ENCODE measurements at regions not wholly inside any gene's neighbourhood (a gene's known extent, or its start where the extent isn't known, plus 50 kb on each side); places are given as distances from the start of the nearest gene placed in this dataset.
A peak's percentile ranks its signal among the peaks of the same experiment; 100 is the strongest.

DNA sequence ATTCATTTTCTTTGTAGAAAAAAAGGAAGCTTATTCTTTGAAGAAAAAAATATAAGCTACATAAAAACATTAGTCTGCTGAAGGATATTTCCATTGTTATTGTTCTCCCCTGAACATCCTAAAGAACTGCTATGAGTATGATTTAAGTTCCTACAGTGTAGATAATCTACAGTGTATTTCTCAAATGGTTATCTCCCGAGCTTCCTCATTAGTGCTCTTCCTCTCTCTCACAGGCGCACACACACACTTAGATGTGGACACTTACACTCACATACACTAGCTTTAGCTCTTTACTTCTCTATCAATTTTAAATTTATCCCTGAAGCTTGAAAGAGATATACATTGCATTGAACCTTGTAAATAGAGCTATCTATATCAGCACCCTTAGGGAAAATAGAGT, 681.0 kb downstream of the KCNJ3 start:
- Mint-ChIP-seq H3K27me3 (no peaks in the 10 kb centered on the region), H3K36me3 (ENCODE audit: low read depth) (no peaks in the 10 kb centered on the region), H3K9me3 (no peaks in the 10 kb centered on the region), H3K4me3 (no peak overlapping the region), H3K27ac (no peak overlapping the region), H3K4me1 (peaks cover 8% of the 10 kb centered on the region)
- DNase-seq = no peak
- intact Hi-C loops (cut with micrococcal nuclease) = loop anchor here (5.0 to 10.0 kb wide), 7 partner anchors 535 to 1813 kb away; partner anchors contain the start of gene NR4A2

DNA sequence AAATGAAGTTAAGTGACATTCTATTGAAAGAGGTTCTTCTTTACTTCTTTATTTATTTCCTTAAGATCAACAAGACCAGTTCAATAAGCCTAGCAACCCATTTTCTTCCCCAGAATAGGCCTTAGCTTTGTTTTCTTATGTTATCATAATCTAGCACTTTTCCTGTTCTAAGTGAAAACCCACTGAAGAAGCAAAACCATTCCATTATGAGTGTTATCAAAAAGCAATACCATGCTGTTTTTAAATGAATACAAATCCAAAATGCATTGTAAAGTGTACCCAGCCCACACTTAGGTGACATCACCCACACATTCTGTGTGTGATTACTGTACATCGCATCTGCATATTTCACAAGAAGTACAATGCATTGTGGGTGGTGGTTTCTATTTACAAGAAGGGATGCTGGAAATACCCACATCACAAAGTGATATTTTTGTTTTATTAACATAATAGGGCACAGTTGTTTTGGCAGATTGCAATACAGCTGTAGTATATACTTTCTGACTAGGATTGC, 679.5 kb downstream of the KCNJ3 start:
- Mint-ChIP-seq H3K4me3 (peak overlapping the region; percentile 3), H3K4me1 (peaks cover 8% of the 10 kb centered on the region), H3K36me3 (ENCODE audit: low read depth) (no peaks in the 10 kb centered on the region), H3K27ac (peak overlapping the region; percentile 66), H3K9me3 (no peaks in the 10 kb centered on the region), H3K27me3 (no peaks in the 10 kb centered on the region)
- DNase-seq = no peak
- intact Hi-C loops (cut with micrococcal nuclease) = loop anchor here (5.0 to 10.0 kb wide), 7 partner anchors 537 to 1814 kb away; partner anchors contain the start of gene NR4A2

DNA sequence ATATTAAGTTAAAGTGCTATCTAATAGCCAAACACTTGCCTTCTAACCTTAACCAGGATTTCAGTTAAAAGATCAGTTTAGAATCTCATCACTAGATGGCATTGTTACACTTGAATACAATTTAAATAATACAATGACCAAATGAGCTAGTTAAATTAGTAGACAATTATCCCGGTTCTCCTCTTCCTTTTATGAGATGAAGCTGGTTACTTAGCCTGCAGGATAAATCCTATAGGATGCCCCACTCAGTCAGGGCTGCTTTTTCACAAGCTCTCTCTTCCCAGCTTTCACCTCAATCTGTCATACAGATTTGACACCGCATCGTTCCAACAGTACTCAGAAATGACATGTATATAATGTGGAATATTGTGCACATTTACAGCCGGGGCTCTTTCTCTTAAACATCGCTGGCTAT, 678.8 kb downstream of the KCNJ3 start:
- peak overlapping the region; percentile 36 for H3K27ac Mint-ChIP-seq
- no peak for DNase-seq
- peaks cover 8% of the 10 kb centered on the region for H3K4me1 Mint-ChIP-seq
- no peaks in the 10 kb centered on the region for H3K27me3 Mint-ChIP-seq
- H3K4me3 Mint-ChIP-seq = no peak overlapping the region
- intact Hi-C loops (cut with micrococcal nuclease) = loop anchor here (5.0 to 10.0 kb wide), 7 partner anchors 538 to 1815 kb away; partner anchors contain the start of gene NR4A2
- no peaks in the 10 kb centered on the region for H3K36me3 Mint-ChIP-seq (ENCODE audit: low read depth)
- H3K9me3 Mint-ChIP-seq = no peaks in the 10 kb centered on the region

DNA sequence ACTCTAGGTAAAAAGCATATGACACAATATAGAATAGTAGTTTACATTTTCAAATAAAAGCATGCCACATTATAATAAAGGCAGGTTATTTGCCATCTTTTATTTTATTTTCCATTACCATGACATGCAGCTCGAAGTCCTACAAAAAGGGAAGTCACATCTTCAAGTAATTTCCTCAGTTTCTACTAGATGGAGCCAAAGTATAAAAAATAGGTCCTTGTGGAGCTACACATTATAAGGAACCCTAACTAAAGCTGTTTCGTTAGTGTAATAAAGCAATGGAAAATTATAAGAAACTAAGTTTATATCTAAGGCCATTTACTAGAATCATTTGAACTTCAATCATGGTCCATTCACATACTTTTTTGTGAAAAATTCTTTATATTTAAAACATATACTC, 674.5 kb downstream of the KCNJ3 start:
- Mint-ChIP-seq H3K27ac (no peak overlapping the region), H3K27me3 (no peaks in the 10 kb centered on the region), H3K4me3 (no peak overlapping the region), H3K4me1 (peaks cover 5% of the 10 kb centered on the region), H3K9me3 (no peaks in the 10 kb centered on the region), H3K36me3 (ENCODE audit: low read depth) (no peaks in the 10 kb centered on the region)
- DNase-seq = no peak
- intact Hi-C loops (cut with micrococcal nuclease) = loop anchor here (10.0 kb wide), 3 partner anchors 542 to 1682 kb away; no protein-coding TSS in a partner anchor

DNA sequence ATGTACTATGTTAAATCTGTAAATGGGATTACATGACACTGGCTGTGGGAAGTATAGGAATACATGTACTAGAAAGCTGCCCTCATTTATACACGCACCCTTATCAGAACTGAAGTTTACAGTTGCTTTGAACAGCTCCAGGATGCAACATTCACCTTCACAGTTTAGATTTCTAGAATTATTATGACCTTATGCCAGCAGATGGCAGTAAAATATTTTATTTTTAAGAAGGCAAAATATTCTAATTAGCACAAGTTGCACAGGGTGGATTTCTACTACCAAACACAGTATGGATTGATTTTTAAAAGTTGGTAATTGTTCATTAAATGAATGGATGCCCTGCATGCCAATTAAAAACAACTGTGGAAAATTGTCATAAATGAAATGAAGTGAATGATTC, 670.4 kb downstream of the KCNJ3 start:
- Mint-ChIP-seq H3K4me1 (no peaks in the 10 kb centered on the region), H3K36me3 (ENCODE audit: low read depth) (no peaks in the 10 kb centered on the region), H3K27ac (no peak overlapping the region), H3K27me3 (no peaks in the 10 kb centered on the region), H3K4me3 (no peak overlapping the region), H3K9me3 (no peaks in the 10 kb centered on the region)
- DNase-seq = no peak
- intact Hi-C loops (cut with micrococcal nuclease) = no loop called here

DNA sequence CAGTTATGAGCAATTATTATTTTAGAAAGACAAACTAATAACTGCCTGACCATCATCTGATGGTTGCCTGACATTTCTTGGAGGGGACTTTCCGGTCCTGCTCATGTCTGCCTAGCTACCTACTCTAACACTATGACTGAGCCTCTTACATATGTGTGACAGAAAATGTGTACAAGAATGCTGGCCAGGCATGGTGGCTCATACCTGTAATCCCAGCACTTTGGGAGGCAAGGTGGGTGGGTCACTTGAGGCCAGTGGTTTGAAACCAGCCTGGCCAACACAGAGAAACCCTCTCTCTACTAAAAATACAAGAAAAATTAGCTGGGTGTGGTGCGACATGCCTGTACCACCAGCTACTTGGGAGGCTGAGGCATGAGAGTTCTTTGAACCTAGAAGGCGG, 666.3 kb downstream of the KCNJ3 start:
- H3K4me1 Mint-ChIP-seq = no peaks in the 10 kb centered on the region
- intact Hi-C loops (cut with micrococcal nuclease) = no loop called here
- no peaks in the 10 kb centered on the region for H3K27me3 Mint-ChIP-seq
- DNase-seq = no peak
- H3K9me3 Mint-ChIP-seq = no peaks in the 10 kb centered on the region
- no peaks in the 10 kb centered on the region for H3K36me3 Mint-ChIP-seq (ENCODE audit: low read depth)
- H3K4me3 Mint-ChIP-seq = no peak overlapping the region
- H3K27ac Mint-ChIP-seq = no peak overlapping the region

- intact Hi-C loops (cut with micrococcal nuclease) = no loop called here
- H3K27ac Mint-ChIP-seq = no peak overlapping the region
- H3K36me3 Mint-ChIP-seq (ENCODE audit: low read depth) = no peaks in the 10 kb centered on the region
- H3K27me3 Mint-ChIP-seq = no peaks in the 10 kb centered on the region
- no peaks in the 10 kb centered on the region for H3K9me3 Mint-ChIP-seq
- no peak for DNase-seq
- no peak overlapping the region for H3K4me3 Mint-ChIP-seq
- H3K4me1 Mint-ChIP-seq = no peaks in the 10 kb centered on the region
Observed at GRCh38 chr2:155363349-155363888, 664.9 kb downstream of the KCNJ3 start.

GRCh38 chr2:155357172-155357571, 658.7 kb downstream of the KCNJ3 start:
- Mint-ChIP-seq H3K27ac (no peak overlapping the region), H3K9me3 (no peaks in the 10 kb centered on the region), H3K4me1 (no peaks in the 10 kb centered on the region), H3K36me3 (ENCODE audit: low read depth) (no peaks in the 10 kb centered on the region), H3K27me3 (no peaks in the 10 kb centered on the region), H3K4me3 (no peak overlapping the region)
- intact Hi-C loops (cut with micrococcal nuclease) = no loop called here
- DNase-seq = no peak

- Mint-ChIP-seq H3K4me3 (no peak overlapping the region), H3K9me3 (no peaks in the 10 kb centered on the region), H3K36me3 (ENCODE audit: low read depth) (no peaks in the 10 kb centered on the region)
Observed at GRCh38 chr2:155356250-155356649, 657.8 kb downstream of the KCNJ3 start.

GRCh38 chr2:155350783-155351580, 652.5 kb downstream of the KCNJ3 start:
- intact Hi-C loops (cut with micrococcal nuclease) = no loop called here
- Mint-ChIP-seq H3K9me3 (no peaks in the 10 kb centered on the region), H3K27me3 (no peaks in the 10 kb centered on the region), H3K27ac (no peak overlapping the region), H3K4me3 (no peak overlapping the region), H3K4me1 (no peaks in the 10 kb centered on the region), H3K36me3 (ENCODE audit: low read depth) (no peaks in the 10 kb centered on the region)
- DNase-seq = no peak

More at GRCh38 chr2:155356250-155356649, 657.8 kb downstream of the KCNJ3 start:
- no peak for DNase-seq
- H3K27me3 Mint-ChIP-seq = no peaks in the 10 kb centered on the region
- intact Hi-C loops (cut with micrococcal nuclease) = no loop called here
- H3K27ac Mint-ChIP-seq = no peak overlapping the region
- no peaks in the 10 kb centered on the region for H3K4me1 Mint-ChIP-seq

- Mint-ChIP-seq H3K4me1 (no peaks in the 10 kb centered on the region), H3K9me3 (no peaks in the 10 kb centered on the region), H3K4me3 (no peak overlapping the region), H3K27ac (no peak overlapping the region), H3K36me3 (ENCODE audit: low read depth) (no peaks in the 10 kb centered on the region), H3K27me3 (no peaks in the 10 kb centered on the region)
- no peak for DNase-seq
- intact Hi-C loops (cut with micrococcal nuclease) = no loop called here
Observed at GRCh38 chr2:155332016-155332415, 633.5 kb downstream of the KCNJ3 start.

GRCh38 chr2:155320236-155320635, 621.7 kb downstream of the KCNJ3 start:
- no peak for DNase-seq
- Mint-ChIP-seq H3K4me3 (no peak overlapping the region), H3K9me3 (no peaks in the 10 kb centered on the region), H3K27ac (no peak overlapping the region), H3K27me3 (no peaks in the 10 kb centered on the region), H3K36me3 (ENCODE audit: low read depth) (no peaks in the 10 kb centered on the region), H3K4me1 (no peaks in the 10 kb centered on the region)
- intact Hi-C loops (cut with micrococcal nuclease) = no loop called here

DNA sequence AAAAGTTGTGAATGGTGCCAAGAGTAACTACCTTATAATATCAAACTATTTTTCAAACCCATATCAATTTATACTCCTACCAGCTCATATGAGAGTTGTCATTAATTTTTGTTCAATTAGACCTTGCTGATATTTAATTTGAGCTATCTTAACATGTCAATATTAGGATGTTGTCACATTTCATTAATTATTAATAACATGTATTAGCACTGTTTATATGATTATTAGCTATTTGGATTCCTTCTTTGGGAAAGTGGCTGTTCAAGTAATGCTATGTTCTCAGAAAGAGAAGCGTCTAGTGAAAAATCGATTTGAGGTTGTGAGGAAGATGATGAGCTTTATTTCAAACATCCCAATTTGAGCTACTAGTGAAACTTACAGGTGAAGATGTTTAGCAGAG, 620.2 kb downstream of the KCNJ3 start:
- Mint-ChIP-seq H3K27ac (no peak overlapping the region), H3K4me1 (no peaks in the 10 kb centered on the region), H3K9me3 (no peaks in the 10 kb centered on the region), H3K36me3 (ENCODE audit: low read depth) (no peaks in the 10 kb centered on the region), H3K27me3 (no peaks in the 10 kb centered on the region), H3K4me3 (no peak overlapping the region)
- intact Hi-C loops (cut with micrococcal nuclease) = no loop called here
- DNase-seq = no peak

DNA sequence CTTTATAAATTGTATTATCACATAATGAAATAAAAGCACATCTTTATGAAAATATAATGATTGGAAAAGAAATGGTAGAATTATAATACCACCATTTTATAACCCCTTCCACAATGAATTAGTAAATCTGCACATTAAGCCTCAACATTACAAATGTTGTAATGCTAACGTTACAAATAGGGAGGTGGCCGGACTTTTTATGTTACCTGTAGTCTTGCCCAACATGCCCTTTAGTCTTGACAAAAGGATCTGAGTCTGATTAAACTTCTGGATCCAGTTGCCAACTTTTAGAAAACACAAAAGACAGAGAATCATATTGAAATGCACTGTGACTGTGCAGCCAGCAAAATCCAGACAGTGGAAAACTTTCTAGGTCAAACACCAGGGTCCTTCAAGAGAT, 617.3 kb downstream of the KCNJ3 start:
- no peaks in the 10 kb centered on the region for H3K4me1 Mint-ChIP-seq
- no peak for DNase-seq
- H3K27ac Mint-ChIP-seq = no peak overlapping the region
- intact Hi-C loops (cut with micrococcal nuclease) = no loop called here
- H3K9me3 Mint-ChIP-seq = no peaks in the 10 kb centered on the region
- no peak overlapping the region for H3K4me3 Mint-ChIP-seq
- H3K36me3 Mint-ChIP-seq (ENCODE audit: low read depth) = no peaks in the 10 kb centered on the region
- no peaks in the 10 kb centered on the region for H3K27me3 Mint-ChIP-seq

All from activated CD4-positive, alpha-beta T cell treated with anti-CD3 and anti-CD28 coated beads, Interleukin-2, amount 10 ng/mL, durations not matched to agents 24 days and 14 days (primary cell).